GM13976 (cell line): ENCODE measurements at regions not wholly inside any gene's neighbourhood (a gene's known extent, or its start where the extent isn't known, plus 50 kb on each side); places are given as distances from the start of the nearest gene placed in this dataset.

Experiments used
- DNase-seq: peaks from one replicate; pipeline ENCODE4 v3.0.0; 2012; ENCODE audit warnings: low spot score
- CTCF ChIP-seq: IDR thresholded peaks from 2 replicates; pipeline ENCODE4 v1.5.1; 2012; ENCODE audit warnings: borderline replicate concordance, mild to moderate bottlenecking; ENCODE audit not compliant: insufficient read depth; ENCODE audit errors: extremely low read depth, missing control alignments, control extremely low read depth
- in situ Hi-C: fragments of 300-500 bp; cut with MboI; formaldehyde crosslinking; loops from one replicate; pipeline ENCODE4 v1.12.0; 2022; ENCODE audit warnings: low sequenced_read_pairs, mixed read lengths, inconsistent platforms; ENCODE audit not compliant: unreplicated experiment

GRCh38 chr3:88433568-88433967 lies 283.8 kb downstream of the C3orf38 start:
- peak; percentile 38 for DNase-seq
- in situ Hi-C loops, result no loop called here
- TF ChIP-seq CTCF, result no peak

DNA sequence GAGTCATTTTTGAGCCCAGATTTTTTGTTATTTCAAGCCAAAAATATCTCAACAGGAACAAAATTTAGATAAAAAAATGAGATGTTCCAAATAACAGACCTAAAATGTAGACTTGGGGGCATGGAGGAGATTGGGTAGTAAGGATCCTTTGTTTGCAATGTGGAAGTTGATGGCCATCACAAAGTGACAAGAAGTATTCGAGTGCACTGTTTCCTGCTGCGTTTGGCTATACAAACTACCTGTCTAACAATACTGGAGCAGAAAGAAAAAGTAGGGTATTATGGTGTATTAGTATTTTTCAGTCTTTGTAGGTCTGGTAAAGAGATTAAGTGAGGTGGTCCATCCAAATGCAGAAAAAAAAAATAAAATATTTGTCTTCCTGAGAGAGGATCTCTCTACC lies 284.2 kb downstream of the C3orf38 start:
- in situ Hi-C loops, result no loop called here
- DNase-seq, result no peak
- no peak for TF ChIP-seq CTCF

DNA sequence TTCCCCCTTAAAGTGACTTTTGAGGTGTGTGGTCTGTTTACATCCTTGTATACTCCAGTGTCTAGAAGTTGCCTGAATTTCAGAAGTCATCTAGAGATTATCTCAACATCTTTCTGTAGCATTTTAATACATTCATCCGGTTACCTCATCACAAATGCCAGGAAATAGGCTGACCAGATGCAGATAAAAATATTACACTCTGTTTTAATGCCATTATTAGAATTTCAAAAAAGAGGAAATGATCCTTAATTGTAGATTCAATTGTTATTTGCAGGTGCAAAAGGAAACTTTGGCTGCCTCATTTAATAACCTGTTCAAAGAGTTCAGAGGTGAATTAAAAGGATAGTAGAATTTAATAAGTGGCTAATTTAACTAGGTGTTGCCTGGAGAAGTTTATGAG lies 290.9 kb downstream of the C3orf38 start:
- no peak for DNase-seq
- in situ Hi-C loops, result no loop called here
- no peak for TF ChIP-seq CTCF

- no peak for TF ChIP-seq CTCF
- no peak for DNase-seq
- in situ Hi-C loops, result no loop called here
These were observed 293.3 kb downstream of the C3orf38 start for GRCh38 chr3:88443066-88443465.

- no peak for TF ChIP-seq CTCF
- in situ Hi-C loops, result no loop called here
- no peak for DNase-seq
These were observed 294.5 kb downstream of the C3orf38 start for GRCh38 chr3:88444251-88444650.

DNA sequence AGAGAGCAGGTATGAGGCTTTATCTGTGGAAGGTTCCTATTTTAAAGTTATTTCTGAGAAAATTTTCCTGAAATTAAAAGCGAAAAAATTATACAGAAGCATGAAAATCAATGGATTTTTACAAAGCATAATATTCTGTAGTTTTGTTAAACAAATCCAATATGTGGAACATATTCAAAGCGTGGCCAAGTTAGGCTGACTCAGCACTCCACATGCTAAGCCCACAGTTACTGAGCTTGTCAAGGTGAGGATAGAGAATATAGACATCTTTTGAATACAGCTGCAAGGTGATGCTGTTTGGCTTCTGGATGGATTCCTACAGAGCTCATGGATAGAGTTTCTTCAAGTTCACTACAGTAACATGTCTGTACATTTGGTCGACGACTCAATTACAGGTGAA lies 302.5 kb downstream of the C3orf38 start:
- in situ Hi-C loops, result no loop called here
- no peak for TF ChIP-seq CTCF
- no peak for DNase-seq

DNA sequence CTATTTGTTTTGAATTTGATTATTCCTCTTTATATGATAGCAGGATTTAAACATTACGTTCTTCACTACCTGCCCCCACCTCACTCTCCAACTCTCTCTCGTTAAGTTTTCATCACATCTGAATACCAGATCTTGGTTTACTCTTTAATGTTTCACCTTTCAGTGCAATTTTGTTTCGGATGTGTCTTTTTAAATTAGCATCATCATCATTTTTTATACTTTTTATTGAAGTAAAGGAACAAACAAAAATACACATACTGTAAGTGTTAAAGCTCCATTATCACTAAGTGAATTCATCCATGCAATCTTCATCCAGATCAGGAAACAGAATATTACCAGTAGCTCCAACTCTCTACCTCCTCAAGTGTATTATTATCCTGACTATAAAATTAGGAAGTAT lies 310.6 kb downstream of the C3orf38 start:
- DNase-seq, result no peak
- in situ Hi-C loops, result no loop called here
- no peak for TF ChIP-seq CTCF
